CD8-positive, alpha-beta memory T cell (primary cell): ENCODE measurements at regions not wholly inside any gene's neighbourhood (a gene's known extent, or its start where the extent isn't known, plus 50 kb on each side); places are given as distances from the start of the nearest gene placed in this dataset.

Source experiments
- CTCF ChIA-PET: fragments of 350-600 bp; sonication (Branson Sonifier 250); formaldehyde crosslinking; loops from one replicate; lab custom pipeline; 2021; ENCODE audit warnings: antibody characterized with exemption; lab: Charles Lee
- POLR2A ChIA-PET: fragments of 350-600 bp; sonication (Branson Sonifier 250); formaldehyde crosslinking; loops from one replicate; lab custom pipeline; 2021; ENCODE audit warnings: antibody characterized with exemption; lab: Charles Lee
- DNase-seq, 5 donors: peaks; one replicate each; pipeline versions ENCODE4 v3.0.0 to v3.0.0-alpha.2; 2020 to 2022; ENCODE audit warnings: mixed read lengths in 1 of 5
- H3K27ac ChIP-seq: one replicate; pipeline ENCODE4 v1.7.0; 2013; ENCODE audit warnings: low read depth, mild to moderate bottlenecking, low read length, moderate library complexity
- H3K27me3 ChIP-seq: 2 replicates; pipeline ENCODE4 v1.7.0; 2013; ENCODE audit warnings: low read length, mild to moderate bottlenecking; ENCODE audit not compliant: insufficient read depth, poor library complexity, severe bottlenecking
- H3K36me3 ChIP-seq: 2 replicates; pipeline ENCODE4 v1.7.0; 2013; ENCODE audit warnings: mild to moderate bottlenecking, low read length, moderate library complexity; ENCODE audit not compliant: insufficient read depth
- H3K4me1 ChIP-seq: 2 replicates; pipeline ENCODE4 v1.7.0; 2013; ENCODE audit warnings: mild to moderate bottlenecking, low read length, moderate library complexity; ENCODE audit not compliant: insufficient read depth
- H3K4me3 ChIP-seq: 2 replicates; pipeline ENCODE4 v1.7.0; 2013; ENCODE audit warnings: mild to moderate bottlenecking, low read length
- H3K9me3 ChIP-seq: 2 replicates; pipeline ENCODE4 v1.7.0; 2013; ENCODE audit warnings: mild to moderate bottlenecking, low read length
- H3K27ac Mint-ChIP-seq, 8 donors: one replicate each; pipeline ENCODE4 v1.8.0; 2020 to 2021; ENCODE audit warnings: mixed read lengths in 8 of 8, mild to moderate bottlenecking in 6 of 8, inconsistent platforms in 3 of 8, moderate library complexity in 3 of 8
- H3K27me3 Mint-ChIP-seq, 2 donors: one replicate each; pipeline ENCODE4 v1.8.0; 2020 to 2021; ENCODE audit warnings: mixed read lengths in 2 of 2, mild to moderate bottlenecking in 1 of 2, moderate library complexity in 1 of 2
- H3K36me3 Mint-ChIP-seq, 3 donors: one replicate each; pipeline ENCODE4 v1.8.0; 2020 to 2021; ENCODE audit warnings: mixed read lengths in 3 of 3, inconsistent platforms in 1 of 3, mild to moderate bottlenecking in 1 of 3
- H3K4me1 Mint-ChIP-seq, 3 donors: one replicate each; pipeline ENCODE4 v1.8.0; 2020 to 2021; ENCODE audit warnings: mixed read lengths in 3 of 3, inconsistent platforms in 1 of 3, mild to moderate bottlenecking in 1 of 3
- H3K4me3 Mint-ChIP-seq, 7 donors: one replicate each; pipeline ENCODE4 v1.8.0; 2020 to 2021; ENCODE audit warnings: mixed read lengths in 7 of 7, mild to moderate bottlenecking in 6 of 7, moderate library complexity in 4 of 7, inconsistent platforms in 2 of 7
- H3K9me3 Mint-ChIP-seq, 5 donors: one replicate each; pipeline ENCODE4 v1.8.0; 2020 to 2022; ENCODE audit warnings: mixed read lengths in 5 of 5, mild to moderate bottlenecking in 3 of 5, moderate library complexity in 2 of 5, inconsistent platforms in 1 of 5

- H3K36me3 ChIP-seq = no peaks in the 10 kb centered on the region
- Mint-ChIP-seq H3K27ac (no peak overlapping the region), H3K4me3 (no peak overlapping the region), H3K36me3 (no peaks in the 10 kb centered on the region), H3K27me3 (no peaks in the 10 kb centered on the region), H3K9me3 (peaks cover 0 to 17% (median 0%) of the 10 kb centered on the region in 5 donors), H3K4me1 (no peaks in the 10 kb centered on the region)
- DNase-seq = no peak
- H3K27ac ChIP-seq = no peak overlapping the region
- H3K4me3 ChIP-seq = no peak overlapping the region
- ChIA-PET POLR2A (no interaction called here), CTCF (no interaction called here)
- no peaks in the 10 kb centered on the region for H3K4me1 ChIP-seq
- no peaks in the 10 kb centered on the region for H3K9me3 ChIP-seq
- no peaks in the 10 kb centered on the region for H3K27me3 ChIP-seq
Measured at GRCh38 chr5:91910247-91910646, 527.1 kb upstream of the ARRDC3 start.

DNA sequence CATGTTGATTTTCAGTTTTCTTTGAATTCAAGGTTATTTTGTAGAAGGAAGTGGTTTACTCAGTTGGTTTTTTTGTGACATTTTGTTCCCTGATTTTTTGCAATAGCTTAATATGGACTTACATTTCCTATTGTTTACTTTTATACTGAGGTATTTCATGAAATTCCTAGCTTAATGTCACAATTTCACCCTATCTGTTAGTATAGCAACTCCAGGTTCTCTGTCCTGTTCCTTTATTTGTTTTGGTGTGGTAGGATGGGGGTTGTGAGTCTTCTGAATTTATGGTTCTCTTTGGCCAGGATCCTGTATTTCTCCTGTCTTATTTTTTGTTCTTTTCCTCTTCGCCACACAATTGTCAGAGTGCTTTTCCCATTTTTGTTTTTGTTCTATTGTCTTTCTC, 523.4 kb upstream of the ARRDC3 start:
- DNase-seq = no peak
- Histone ChIP-seq H3K27me3 (no peaks in the 10 kb centered on the region), H3K4me3 (no peak overlapping the region), H3K4me1 (no peaks in the 10 kb centered on the region), H3K27ac (no peak overlapping the region), H3K9me3 (no peaks in the 10 kb centered on the region), H3K36me3 (no peaks in the 10 kb centered on the region)
- CTCF ChIA-PET = no interaction called here
- Mint-ChIP-seq H3K4me3 (no peak overlapping the region), H3K36me3 (no peaks in the 10 kb centered on the region), H3K4me1 (no peaks in the 10 kb centered on the region), H3K9me3 (peaks cover 0 to 13% (median 0%) of the 10 kb centered on the region in 5 donors), H3K27ac (no peak overlapping the region), H3K27me3 (no peaks in the 10 kb centered on the region)
- POLR2A ChIA-PET = no interaction called here

DNA sequence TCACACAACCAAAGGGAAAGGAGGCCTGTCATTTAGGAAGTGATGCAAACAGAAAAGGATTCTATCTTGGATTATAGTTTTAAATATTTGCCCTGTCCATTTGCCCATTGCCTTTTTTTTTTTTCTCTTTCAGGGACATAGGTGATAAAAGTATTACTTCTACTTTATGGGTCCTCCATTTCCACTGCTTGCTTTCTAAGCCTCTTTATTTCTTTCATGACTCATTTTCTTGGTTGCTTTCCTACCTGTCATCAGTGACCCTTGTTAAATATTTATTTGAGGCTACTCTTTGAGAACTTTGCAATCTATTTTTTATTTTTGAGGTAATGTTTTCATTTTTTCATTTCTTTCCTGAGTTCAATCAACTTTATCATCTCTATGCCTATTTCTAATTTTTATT, 522.9 kb upstream of the ARRDC3 start:
- Histone ChIP-seq H3K4me3 (no peak overlapping the region), H3K4me1 (no peaks in the 10 kb centered on the region), H3K9me3 (no peaks in the 10 kb centered on the region), H3K27ac (no peak overlapping the region), H3K27me3 (no peaks in the 10 kb centered on the region), H3K36me3 (no peaks in the 10 kb centered on the region)
- Mint-ChIP-seq H3K27ac (no peak overlapping the region), H3K9me3 (peaks cover 0 to 13% (median 0%) of the 10 kb centered on the region in 5 donors), H3K36me3 (no peaks in the 10 kb centered on the region), H3K27me3 (no peaks in the 10 kb centered on the region), H3K4me3 (no peak overlapping the region), H3K4me1 (no peaks in the 10 kb centered on the region)
- ChIA-PET CTCF (no interaction called here), POLR2A (no interaction called here)
- no peak for DNase-seq

GRCh38 chr5:91898898-91899297, 515.8 kb upstream of the ARRDC3 start:
- no peak overlapping the region for H3K4me3 Mint-ChIP-seq
- H3K27ac Mint-ChIP-seq = no peak overlapping the region
- no peak overlapping the region for H3K27ac ChIP-seq
- H3K27me3 ChIP-seq = no peaks in the 10 kb centered on the region
- H3K9me3 Mint-ChIP-seq = peaks cover 0 to 6% (median 0%) of the 10 kb centered on the region in 5 donors
- ChIA-PET POLR2A (no interaction called here), CTCF (no interaction called here)
- no peaks in the 10 kb centered on the region for H3K36me3 ChIP-seq
- H3K4me1 Mint-ChIP-seq = no peaks in the 10 kb centered on the region
- no peak overlapping the region for H3K4me3 ChIP-seq
- H3K9me3 ChIP-seq = no peaks in the 10 kb centered on the region
- no peak for DNase-seq
- H3K4me1 ChIP-seq = no peaks in the 10 kb centered on the region
- H3K27me3 Mint-ChIP-seq = no peaks in the 10 kb centered on the region
- no peaks in the 10 kb centered on the region for H3K36me3 Mint-ChIP-seq

DNA sequence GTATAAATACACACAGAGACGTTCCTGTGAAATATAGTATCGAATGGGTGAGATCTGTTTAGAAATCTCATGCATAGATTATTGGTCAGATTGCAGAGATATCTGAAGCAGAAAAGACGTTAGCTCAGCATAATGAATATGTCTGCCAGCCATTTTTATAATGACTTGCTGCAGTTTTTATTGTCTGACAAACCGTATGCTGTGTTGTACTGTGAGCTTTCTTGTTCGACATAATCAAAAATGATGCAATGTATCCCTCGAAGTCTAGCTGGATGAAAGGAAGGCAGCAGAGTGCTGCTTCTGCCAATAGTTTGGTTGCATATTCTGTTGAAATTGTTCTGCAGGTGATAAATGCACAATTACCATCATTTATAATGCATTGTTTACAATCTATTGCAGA, 514.9 kb upstream of the ARRDC3 start:
- Mint-ChIP-seq H3K4me1 (no peaks in the 10 kb centered on the region), H3K9me3 (peaks cover 0 to 10% (median 0%) of the 10 kb centered on the region in 5 donors), H3K27ac (no peak overlapping the region), H3K27me3 (no peaks in the 10 kb centered on the region), H3K4me3 (no peak overlapping the region), H3K36me3 (no peaks in the 10 kb centered on the region)
- no peak overlapping the region for H3K4me3 ChIP-seq
- H3K9me3 ChIP-seq = no peaks in the 10 kb centered on the region
- no peaks in the 10 kb centered on the region for H3K27me3 ChIP-seq
- POLR2A ChIA-PET = no interaction called here
- no peaks in the 10 kb centered on the region for H3K4me1 ChIP-seq
- no peak for DNase-seq
- H3K36me3 ChIP-seq = no peaks in the 10 kb centered on the region
- no peak overlapping the region for H3K27ac ChIP-seq
- CTCF ChIA-PET = no interaction called here

- H3K4me3 ChIP-seq = no peak overlapping the region
- H3K27ac Mint-ChIP-seq = no peak overlapping the region
- peak overlapping the region in 1 of 7 donors; percentile 10 for H3K4me3 Mint-ChIP-seq
- H3K9me3 Mint-ChIP-seq = peaks cover 0 to 20% (median 2%) of the 10 kb centered on the region in 5 donors
- no peaks in the 10 kb centered on the region for H3K36me3 ChIP-seq
- POLR2A ChIA-PET = no interaction called here
- H3K27ac ChIP-seq = no peak overlapping the region
- H3K4me1 Mint-ChIP-seq = no peaks in the 10 kb centered on the region
- no peaks in the 10 kb centered on the region for H3K4me1 ChIP-seq
- no peak for DNase-seq
- CTCF ChIA-PET = no interaction called here
- no peaks in the 10 kb centered on the region for H3K36me3 Mint-ChIP-seq
- H3K27me3 ChIP-seq = no peaks in the 10 kb centered on the region
- H3K27me3 Mint-ChIP-seq = no peaks in the 10 kb centered on the region
- no peaks in the 10 kb centered on the region for H3K9me3 ChIP-seq
Measured at GRCh38 chr5:91888810-91889209, 505.7 kb upstream of the ARRDC3 start.

GRCh38 chr5:91885291-91886265, 502.5 kb upstream of the ARRDC3 start:
- ChIA-PET CTCF (no interaction called here), POLR2A (no interaction called here)
- H3K27ac ChIP-seq = no peak overlapping the region
- H3K9me3 ChIP-seq = no peaks in the 10 kb centered on the region
- H3K36me3 ChIP-seq = no peaks in the 10 kb centered on the region
- no peaks in the 10 kb centered on the region for H3K36me3 Mint-ChIP-seq
- H3K4me3 Mint-ChIP-seq = no peak overlapping the region
- H3K9me3 Mint-ChIP-seq = peaks cover 0 to 14% (median 0%) of the 10 kb centered on the region in 5 donors
- H3K4me1 Mint-ChIP-seq = no peaks in the 10 kb centered on the region
- H3K4me3 ChIP-seq = no peak overlapping the region
- H3K27me3 ChIP-seq = no peaks in the 10 kb centered on the region
- DNase-seq = no peak
- H3K4me1 ChIP-seq = no peaks in the 10 kb centered on the region
- H3K27ac Mint-ChIP-seq = no peak overlapping the region
- no peaks in the 10 kb centered on the region for H3K27me3 Mint-ChIP-seq

DNA sequence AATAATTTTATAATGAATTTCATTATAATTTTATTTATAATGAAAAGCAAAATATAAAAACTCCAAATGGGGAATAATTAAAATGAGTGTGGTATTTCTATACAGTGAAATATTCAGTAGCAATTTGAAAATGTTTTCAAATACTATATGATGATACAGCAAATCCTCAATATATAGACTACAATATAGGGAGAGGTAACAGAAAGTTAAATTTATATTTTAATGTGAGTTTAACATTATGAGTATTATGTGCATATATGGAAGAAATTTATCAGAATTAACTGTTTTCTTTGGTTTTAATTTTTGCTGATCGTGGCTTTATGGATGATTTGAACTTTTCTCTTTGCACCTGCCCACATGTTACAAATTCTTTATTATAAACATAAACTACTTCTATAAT, 500.9 kb upstream of the ARRDC3 start:
- no peak overlapping the region for H3K4me3 ChIP-seq
- DNase-seq = no peak
- no peaks in the 10 kb centered on the region for H3K27me3 ChIP-seq
- Mint-ChIP-seq H3K9me3 (peaks cover 0 to 15% (median 4%) of the 10 kb centered on the region in 5 donors), H3K27me3 (no peaks in the 10 kb centered on the region), H3K4me1 (no peaks in the 10 kb centered on the region), H3K4me3 (no peak overlapping the region), H3K36me3 (no peaks in the 10 kb centered on the region), H3K27ac (no peak overlapping the region)
- no peaks in the 10 kb centered on the region for H3K9me3 ChIP-seq
- ChIA-PET CTCF (no interaction called here), POLR2A (no interaction called here)
- no peaks in the 10 kb centered on the region for H3K36me3 ChIP-seq
- no peak overlapping the region for H3K27ac ChIP-seq
- H3K4me1 ChIP-seq = no peaks in the 10 kb centered on the region
